ENCODE measurements at regions not wholly inside any gene's neighbourhood (a gene's known extent, or its start where the extent isn't known, plus 50 kb on each side); places are given as distances from the start of the nearest gene placed in this dataset.

DNA sequence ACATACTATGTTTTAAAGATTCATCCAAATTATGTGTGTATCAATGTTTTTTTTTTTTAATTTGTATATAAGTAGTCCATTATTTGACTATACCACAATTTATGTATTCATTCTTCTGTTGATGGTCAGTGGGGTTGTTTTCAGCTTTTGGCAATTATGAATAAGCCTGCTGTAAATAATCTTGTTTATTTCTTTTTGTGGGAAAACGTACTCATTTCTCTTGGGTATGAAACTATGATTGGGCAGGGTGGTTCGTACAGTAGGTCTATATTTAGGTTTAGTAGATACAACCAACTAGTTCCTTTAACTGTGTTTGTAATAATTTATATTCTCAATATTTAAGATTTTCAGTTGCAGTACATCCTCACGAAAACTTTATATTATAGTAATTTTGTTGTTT is 329.2 kb downstream of the LPIN1 start:
- TF ChIP-seq POLR2A (IDR thresholded peaks at IDR 0.05; ENCODE audit: low read depth, low read length) = no peak
- TF ChIP-seq TAF1 (IDR thresholded peaks at IDR 0.05; ENCODE audit: low read depth, low read length) = no peak
- TF ChIP-seq POLR2AphosphoS5 (IDR thresholded peaks at IDR 0.05; ENCODE audit: low read depth, low read length) = no peak
- no peak for TF ChIP-seq POU2F2 (IDR thresholded peaks at IDR 0.05; ENCODE audit: low read depth, low read length)
